ENCODE measurements at regions not wholly inside any gene's neighbourhood (a gene's known extent, or its start where the extent isn't known, plus 50 kb on each side); places are given as distances from the start of the nearest gene placed in this dataset.

DNA sequence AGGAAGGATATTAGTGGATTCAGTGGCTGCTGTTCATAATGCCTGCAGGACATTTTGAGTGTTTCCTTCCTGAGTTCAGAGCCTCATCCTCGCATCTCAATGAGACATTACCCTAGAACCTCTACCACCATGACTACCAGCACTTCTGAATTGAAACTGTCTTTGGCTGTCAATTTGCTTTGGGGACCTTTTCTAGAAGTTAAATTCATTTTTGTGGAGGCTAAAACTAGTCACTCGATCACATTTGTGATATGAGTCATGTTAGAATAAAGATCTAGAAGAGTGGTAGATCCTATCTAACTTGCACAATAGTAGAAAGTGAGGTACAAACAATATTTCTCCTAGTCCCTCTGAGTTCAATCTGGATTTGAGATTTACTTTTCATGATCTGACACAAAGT, 124.9 kb downstream of the KCNRG start:
- DNase-seq: no peak
- TF ChIP-seq, protein P1, sequence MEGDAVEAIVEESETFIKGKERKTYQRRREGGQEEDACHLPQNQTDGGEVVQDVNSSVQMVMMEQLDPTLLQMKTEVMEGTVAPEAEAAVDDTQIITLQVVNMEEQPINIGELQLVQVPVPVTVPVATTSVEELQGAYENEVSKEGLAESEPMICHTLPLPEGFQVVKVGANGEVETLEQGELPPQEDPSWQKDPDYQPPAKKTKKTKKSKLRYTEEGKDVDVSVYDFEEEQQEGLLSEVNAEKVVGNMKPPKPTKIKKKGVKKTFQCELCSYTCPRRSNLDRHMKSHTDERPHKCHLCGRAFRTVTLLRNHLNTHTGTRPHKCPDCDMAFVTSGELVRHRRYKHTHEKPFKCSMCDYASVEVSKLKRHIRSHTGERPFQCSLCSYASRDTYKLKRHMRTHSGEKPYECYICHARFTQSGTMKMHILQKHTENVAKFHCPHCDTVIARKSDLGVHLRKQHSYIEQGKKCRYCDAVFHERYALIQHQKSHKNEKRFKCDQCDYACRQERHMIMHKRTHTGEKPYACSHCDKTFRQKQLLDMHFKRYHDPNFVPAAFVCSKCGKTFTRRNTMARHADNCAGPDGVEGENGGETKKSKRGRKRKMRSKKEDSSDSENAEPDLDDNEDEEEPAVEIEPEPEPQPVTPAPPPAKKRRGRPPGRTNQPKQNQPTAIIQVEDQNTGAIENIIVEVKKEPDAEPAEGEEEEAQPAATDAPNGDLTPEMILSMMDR (IDR thresholded peaks at IDR 0.05): no peak
- ATAC-seq: no peak
- Histone ChIP-seq H3K36me3 (no peaks in the 10 kb centered on the region), H3K9me3 (no peaks in the 10 kb centered on the region), H3K4me1 (peaks cover 0 to 9% of the 10 kb centered on the region in 2 donors), H3K27ac (no peak overlapping the region), H3K27me3 (no peaks in the 10 kb centered on the region), H3K4me3 (no peak overlapping the region)
- intact Hi-C loops (cut with DNase I): no loop called here

DNA sequence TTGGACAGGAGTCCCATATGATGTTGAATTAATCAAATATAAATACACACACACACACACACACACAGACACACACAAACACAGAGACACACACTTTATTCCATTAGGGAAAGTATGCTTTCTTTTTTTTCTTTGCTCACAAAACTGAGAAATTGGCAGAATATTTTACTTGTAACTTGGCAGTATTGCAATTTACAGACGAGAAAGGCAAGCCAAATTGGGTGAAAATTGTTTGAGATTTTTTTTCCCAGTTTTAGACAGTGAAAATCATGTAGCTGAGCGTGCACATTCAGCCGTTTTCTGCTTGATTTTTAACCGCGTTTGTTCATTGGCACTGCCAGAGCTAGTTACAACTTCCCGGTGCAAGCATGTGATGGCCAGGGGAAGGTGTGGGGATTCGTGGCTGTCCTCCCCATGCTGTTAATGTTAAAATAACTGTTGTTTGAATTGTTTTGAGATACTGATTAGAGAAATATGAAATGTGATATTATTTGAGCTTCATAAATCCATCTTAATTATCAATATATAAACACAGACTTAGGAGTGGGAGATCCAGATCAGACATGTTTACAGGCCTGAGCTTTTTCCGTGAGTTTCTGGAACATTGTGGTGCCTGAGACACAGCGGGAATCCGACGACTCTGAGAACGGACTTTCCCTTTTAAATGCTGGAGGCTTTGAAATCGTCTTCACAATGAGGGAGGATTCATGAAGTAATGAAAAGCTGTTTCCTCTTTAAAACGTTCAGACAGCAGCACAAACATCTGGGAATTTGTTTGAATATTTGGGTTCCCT, 125.5 kb downstream of the KCNRG start:
- Histone ChIP-seq H3K27ac (peak overlapping the region; percentile 65 to 84), H3K36me3 (no peaks in the 10 kb centered on the region)
- intact Hi-C loops (cut with DNase I): no loop called here

DNA sequence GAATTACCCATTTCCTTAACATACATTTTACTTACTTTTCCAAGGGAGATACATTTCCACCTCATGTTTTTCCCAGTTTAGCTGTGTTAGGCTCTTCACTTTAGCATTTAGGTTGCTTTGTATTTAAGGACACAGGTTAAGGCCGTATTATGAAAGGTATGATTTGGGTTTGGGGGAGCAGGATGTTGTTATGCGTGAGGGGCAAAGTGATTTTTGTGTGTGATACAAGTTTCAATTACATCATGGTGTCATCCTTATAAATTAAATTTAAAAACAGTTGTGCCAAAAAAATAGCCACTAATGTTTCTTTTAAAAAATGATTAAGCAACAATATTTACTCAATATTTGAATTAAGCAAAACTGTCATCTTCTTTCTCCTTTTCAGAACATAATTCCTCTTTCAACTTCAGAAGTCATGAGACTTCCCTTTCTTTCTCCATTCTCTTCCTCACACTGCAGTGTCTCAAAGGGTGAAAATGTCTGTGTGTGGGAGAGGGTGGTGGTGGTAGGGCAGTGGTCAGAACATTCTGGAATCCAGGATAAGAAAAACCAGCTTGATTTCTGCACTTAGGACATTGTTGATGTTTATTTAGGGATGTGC, 126.2 kb downstream of the KCNRG start:
- intact Hi-C loops (cut with DNase I): no loop called here
- Histone ChIP-seq H3K27me3 (no peaks in the 10 kb centered on the region), H3K27ac (peak overlapping the region; percentile 65 to 84), H3K4me3 (no peak overlapping the region), H3K9me3 (no peaks in the 10 kb centered on the region), H3K4me1 (peaks cover 0 to 9% of the 10 kb centered on the region in 2 donors), H3K36me3 (no peaks in the 10 kb centered on the region)
- DNase-seq: no peak
- TF ChIP-seq, protein P1 (IDR thresholded peaks at IDR 0.05): no peak
- ATAC-seq: peak; percentile 72

More for the DNA sequence above, 125.5 kb downstream of the KCNRG start:
- Histone ChIP-seq H3K9me3 (no peaks in the 10 kb centered on the region), H3K27me3 (no peaks in the 10 kb centered on the region), H3K4me1 (peaks cover 0 to 9% of the 10 kb centered on the region in 2 donors), H3K4me3 (no peak overlapping the region)
- TF ChIP-seq, protein P1 (IDR thresholded peaks at IDR 0.05): no peak
- DNase-seq (peak in 1 of 4 donors; percentile 38), ATAC-seq (peak; percentile 45)

DNA sequence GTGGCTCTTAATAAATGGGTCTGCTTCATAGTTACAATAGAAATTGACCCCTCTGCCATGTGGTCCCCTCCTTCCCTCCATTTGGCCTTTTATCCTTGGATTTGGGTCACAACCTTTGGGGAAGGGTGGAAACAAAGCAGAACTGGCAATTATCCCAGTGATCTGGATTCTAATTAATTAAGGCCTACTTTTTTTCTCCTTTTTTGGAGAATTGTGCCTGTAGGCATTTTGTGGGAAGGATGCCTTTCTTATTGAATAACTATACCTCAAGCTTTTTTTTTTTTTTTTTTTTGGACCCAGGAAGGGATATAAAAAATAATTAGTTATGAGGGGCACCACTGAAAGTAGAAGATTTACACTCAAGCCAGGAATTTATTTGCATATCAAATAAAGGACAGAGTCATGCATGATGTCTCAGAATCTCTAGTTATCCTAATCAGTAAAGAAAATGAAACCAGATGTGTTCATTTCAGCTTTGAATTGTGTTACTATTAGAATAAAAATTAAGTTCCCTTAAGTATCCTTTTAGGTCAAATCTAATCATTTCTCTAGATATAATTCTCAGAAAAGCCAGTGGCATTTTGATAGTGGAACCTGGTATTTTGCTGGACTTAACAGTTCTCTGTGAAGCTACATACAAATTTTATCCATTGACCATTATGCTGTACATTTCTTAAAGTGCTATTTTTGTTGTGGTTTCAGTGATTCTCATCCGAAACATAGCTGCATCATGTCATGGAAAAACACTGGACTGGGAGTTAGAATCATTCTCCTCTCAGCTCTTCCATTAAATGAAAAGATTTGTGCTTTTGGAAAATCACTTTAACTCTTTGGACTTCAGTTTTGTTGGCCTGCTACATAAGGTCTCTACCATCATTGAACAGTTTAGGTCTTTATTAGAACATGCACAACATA, 129.3 kb downstream of the KCNRG start:
- Histone ChIP-seq H3K27me3 (no peaks in the 10 kb centered on the region), H3K4me1 (peaks cover 0 to 9% of the 10 kb centered on the region in 2 donors), H3K36me3 (no peaks in the 10 kb centered on the region), H3K4me3 (no peak overlapping the region), H3K9me3 (no peaks in the 10 kb centered on the region), H3K27ac (no peak overlapping the region)
- no peak for ATAC-seq
- intact Hi-C loops (cut with DNase I): no loop called here
- TF ChIP-seq, protein P1 (IDR thresholded peaks at IDR 0.05): no peak
- no peak for DNase-seq

Data from left lung (tissue), 4 donors.